Activated B cell treated with CpG ODN at 0.5 μM for 24 hours (primary cell): ENCODE measurements at regions not wholly inside any gene's neighbourhood (a gene's known extent, or its start where the extent isn't known, plus 50 kb on each side); places are given as distances from the start of the nearest gene placed in this dataset.

Experiments
- ATAC-seq: fragments of 200-7000 bp; cut with Tn5 transposase; one replicate; pipeline ENCODE4 v1.10.0; 2021; ENCODE audit warnings: low read depth, mild to moderate bottlenecking, moderate library complexity
- CTCF ChIA-PET: fragments of 350-600 bp; sonication (Branson Sonifier 250); formaldehyde crosslinking; loops from one replicate; lab custom pipeline; 2021; ENCODE audit warnings: antibody characterized with exemption; lab: Charles Lee
- POLR2A ChIA-PET: fragments of 350-600 bp; sonication (Branson Sonifier 250); formaldehyde crosslinking; loops from one replicate; lab custom pipeline; 2021; ENCODE audit warnings: antibody characterized with exemption; lab: Charles Lee
- DNase-seq: peaks from one replicate; pipeline ENCODE4 v3.0.0; 2022
- H3K27ac Mint-ChIP-seq: one replicate; pipeline ENCODE4 v1.8.0; 2020; ENCODE audit warnings: mixed read lengths
- H3K27me3 Mint-ChIP-seq: one replicate; pipeline ENCODE4 v1.8.0; 2021; ENCODE audit warnings: mixed read lengths
- H3K36me3 Mint-ChIP-seq: one replicate; pipeline ENCODE4 v1.8.0; 2021; ENCODE audit warnings: low read depth, mixed read lengths
- H3K4me1 Mint-ChIP-seq: one replicate; pipeline ENCODE4 v1.8.0; 2021; ENCODE audit warnings: mixed read lengths
- H3K4me3 Mint-ChIP-seq: one replicate; pipeline ENCODE4 v1.8.0; 2020; ENCODE audit warnings: mild to moderate bottlenecking, mixed read lengths
- H3K9me3 Mint-ChIP-seq: one replicate; pipeline ENCODE4 v1.8.0; 2020; ENCODE audit warnings: mixed read lengths
- CTCF ChIP-seq: fragments of 200-600 bp; IDR thresholded peaks from one replicate; pipeline ENCODE4 v1.8.0; 2022; ENCODE audit warnings: antibody characterized with exemption, mild to moderate bottlenecking
- intact Hi-C: fragments of 100-400 bp; cut with micrococcal nuclease; formaldehyde crosslinking; loops from one replicate; pipeline ENCODE4 v1.15.1; 2024

DNA sequence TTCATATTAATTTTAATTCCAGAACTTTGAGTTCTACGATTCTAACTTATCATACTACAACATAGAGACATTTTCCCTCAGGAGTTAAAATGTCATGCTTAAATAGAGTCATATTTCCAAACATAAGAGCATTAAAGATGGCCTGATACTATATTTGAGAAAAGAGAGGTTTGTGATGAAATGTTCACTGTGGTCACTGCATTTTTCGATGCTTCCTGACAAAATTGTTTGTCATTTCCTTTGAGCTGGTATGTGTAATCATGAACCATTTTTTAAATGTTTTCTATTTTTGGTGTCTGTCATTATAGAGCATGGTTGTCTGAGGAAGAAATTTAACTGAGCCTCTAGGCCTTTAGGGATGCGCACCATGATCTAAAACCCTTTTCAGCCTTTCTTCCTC, 721.4 kb upstream of the NR2F2 start:
- Mint-ChIP-seq H3K36me3 (no peaks in the 10 kb centered on the region), H3K27ac (no peak overlapping the region), H3K4me1 (no peaks in the 10 kb centered on the region), H3K9me3 (no peaks in the 10 kb centered on the region), H3K4me3 (no peak overlapping the region), H3K27me3 (no peaks in the 10 kb centered on the region)
- ATAC-seq: no peak
- TF ChIP-seq CTCF: no peak
- CTCF ChIA-PET: no interaction called here
- no peak for DNase-seq
- POLR2A ChIA-PET: no interaction called here
- intact Hi-C loops: no loop called here

DNA sequence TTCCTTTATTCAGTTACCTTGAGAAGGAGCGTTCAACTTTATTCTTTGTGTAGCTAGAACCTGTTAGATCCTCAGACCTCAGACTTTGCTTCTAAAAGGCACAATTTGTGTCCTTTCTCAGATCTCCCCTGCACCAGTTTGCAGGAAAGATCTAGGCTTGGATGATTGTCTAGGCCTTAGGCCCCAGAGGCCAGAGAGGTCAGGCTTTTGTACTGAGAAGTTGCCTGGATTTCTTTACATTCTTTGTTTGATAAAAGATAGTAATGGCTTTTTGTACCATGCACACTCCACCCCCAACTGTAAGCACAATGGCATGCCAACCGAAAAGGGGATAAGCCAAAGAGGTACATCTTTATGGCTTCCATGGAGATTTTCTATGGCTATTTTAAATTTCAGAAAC, 719.6 kb upstream of the NR2F2 start:
- ChIA-PET CTCF (no interaction called here), POLR2A (no interaction called here)
- Mint-ChIP-seq H3K4me3 (no peak overlapping the region), H3K36me3 (no peaks in the 10 kb centered on the region), H3K9me3 (no peaks in the 10 kb centered on the region), H3K27ac (no peak overlapping the region), H3K4me1 (no peaks in the 10 kb centered on the region), H3K27me3 (no peaks in the 10 kb centered on the region)
- DNase-seq (no peak), ATAC-seq (no peak)
- intact Hi-C loops: no loop called here
- TF ChIP-seq CTCF: no peak

DNA sequence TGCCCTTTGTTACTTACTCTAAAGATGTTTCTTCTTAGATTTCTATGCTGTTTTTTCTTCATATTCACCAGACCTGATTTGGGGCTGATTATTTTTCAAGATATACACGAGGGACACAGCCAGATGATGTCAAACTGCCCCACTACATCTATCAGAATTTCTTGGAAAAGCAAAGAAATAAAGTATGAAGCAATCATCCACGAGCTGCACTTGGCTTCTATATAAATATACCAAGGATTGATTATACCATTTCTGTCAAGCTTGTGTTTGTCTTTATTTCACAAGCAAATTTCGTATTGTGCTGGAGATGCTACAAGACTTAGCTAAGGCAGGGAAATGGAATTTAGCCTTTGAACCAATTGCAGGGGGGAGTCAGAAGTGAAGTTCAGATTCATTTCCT, 715.1 kb upstream of the NR2F2 start:
- Mint-ChIP-seq H3K27ac (no peak overlapping the region), H3K4me1 (no peaks in the 10 kb centered on the region), H3K27me3 (no peaks in the 10 kb centered on the region), H3K9me3 (no peaks in the 10 kb centered on the region), H3K36me3 (no peaks in the 10 kb centered on the region), H3K4me3 (no peak overlapping the region)
- ChIA-PET CTCF (no interaction called here), POLR2A (no interaction called here)
- intact Hi-C loops: no loop called here
- DNase-seq: no peak
- no peak for ATAC-seq
- TF ChIP-seq CTCF: no peak

DNA sequence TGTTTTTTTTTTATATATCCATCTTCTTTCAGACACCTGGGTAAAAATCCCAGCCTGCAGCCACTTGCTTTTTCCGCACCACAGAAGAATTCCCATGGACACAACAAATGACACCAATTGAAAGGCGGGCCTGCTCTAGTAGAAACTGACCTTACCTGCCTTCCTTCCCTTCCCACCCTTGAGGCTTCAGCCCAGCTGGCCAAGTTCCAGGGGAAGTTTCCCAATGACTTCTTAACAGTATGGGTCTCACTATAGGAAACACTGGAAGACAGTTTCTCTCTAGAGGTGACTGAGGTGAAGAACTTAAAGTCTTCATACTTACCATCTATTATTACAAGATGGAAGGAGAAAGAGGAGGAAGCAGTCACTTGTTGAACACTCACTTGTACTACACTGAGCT, 714.2 kb upstream of the NR2F2 start:
- intact Hi-C loops: no loop called here
- ATAC-seq (no peak), DNase-seq (no peak)
- POLR2A ChIA-PET: no interaction called here
- no peak overlapping the region for H3K4me3 Mint-ChIP-seq
- TF ChIP-seq CTCF: no peak
- H3K9me3 Mint-ChIP-seq: no peaks in the 10 kb centered on the region
- H3K27me3 Mint-ChIP-seq: no peaks in the 10 kb centered on the region
- no peak overlapping the region for H3K27ac Mint-ChIP-seq
- H3K36me3 Mint-ChIP-seq: no peaks in the 10 kb centered on the region
- CTCF ChIA-PET: no interaction called here
- no peaks in the 10 kb centered on the region for H3K4me1 Mint-ChIP-seq

DNA sequence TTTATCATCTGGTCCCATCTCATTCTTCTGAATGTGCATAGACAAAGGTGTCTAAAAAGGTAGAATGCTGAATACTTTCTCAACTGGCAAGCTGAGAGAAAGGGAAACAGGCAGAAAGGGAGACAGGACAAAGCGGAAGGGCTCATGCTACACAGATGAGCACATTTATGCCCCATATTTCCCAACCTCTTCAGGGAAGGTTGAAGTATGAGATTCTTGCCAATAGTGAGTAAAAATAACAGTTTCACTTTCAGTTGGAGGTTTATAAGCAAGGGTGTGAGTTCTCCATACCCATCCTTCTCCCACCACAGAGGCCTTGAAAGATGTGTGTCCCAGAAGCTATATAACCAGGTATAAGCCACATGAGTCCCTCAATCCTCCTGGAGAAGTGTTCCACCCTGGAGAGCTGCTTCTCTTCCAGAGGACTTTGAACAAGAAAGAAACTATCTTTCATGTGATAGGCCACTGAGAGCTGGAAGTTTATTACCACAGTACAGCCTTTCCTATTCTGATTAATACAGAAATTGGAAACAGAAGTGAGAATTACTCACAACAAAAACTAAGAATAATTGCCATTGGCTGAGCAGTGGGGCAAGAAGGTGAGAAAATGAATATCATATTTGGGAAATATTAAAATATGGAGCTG, 709.4 kb upstream of the NR2F2 start:
- intact Hi-C loops: no loop called here
- POLR2A ChIA-PET: no interaction called here

More for the DNA sequence above, 709.4 kb upstream of the NR2F2 start:
- DNase-seq (no peak), ATAC-seq (no peak)
- Mint-ChIP-seq H3K4me1 (no peaks in the 10 kb centered on the region), H3K27ac (no peak overlapping the region), H3K27me3 (no peaks in the 10 kb centered on the region), H3K9me3 (peaks cover 7% of the 10 kb centered on the region), H3K4me3 (no peak overlapping the region), H3K36me3 (no peaks in the 10 kb centered on the region)
- CTCF ChIA-PET: interaction anchor here (0.5 kb wide), 1 partner anchor 807 kb away, joined by 5 read pairs; no protein-coding TSS in a partner anchor
- no peak for TF ChIP-seq CTCF
